NCI-H146 treated with DMSO at 0.1 percent for 48 hours (cell line): ENCODE measurements at regions not wholly inside any gene's neighbourhood (a gene's known extent, or its start where the extent isn't known, plus 50 kb on each side); places are given as distances from the start of the nearest gene placed in this dataset.
"Not testable (repeated sequence)": the region's sequence is repeated elsewhere in the genome, so short reads cannot be mapped to it uniquely, and the experiment has no call there.

Source experiments
- DNase-seq: peaks from one replicate; lab custom pipeline; 2025; ENCODE audit not compliant: unreplicated experiment; lab: John Stamatoyannopoulos, UW

- DNase-seq = no peak
Measured at GRCh38 chr6:14475306-14475705, 357.7 kb downstream of the CD83 start.

- no peak for DNase-seq
Measured at GRCh38 chr6:14476793-14477531, 359.4 kb downstream of the CD83 start.

- no peak for DNase-seq
Measured at GRCh38 chr6:14477559-14477958, 360.0 kb downstream of the CD83 start.

GRCh38 chr6:14478381-14479225 lies 361.0 kb downstream of the CD83 start:
- no peak for DNase-seq

- DNase-seq = not testable (repeated sequence)
Measured at GRCh38 chr6:14481946-14482345, 364.4 kb downstream of the CD83 start.

- no peak for DNase-seq
Measured at GRCh38 chr6:14487625-14488024, 370.1 kb downstream of the CD83 start.

- DNase-seq = no peak
Measured at GRCh38 chr6:14488180-14488579, 370.6 kb downstream of the CD83 start.

GRCh38 chr6:14489445-14489844 lies 371.9 kb downstream of the CD83 start:
- no peak for DNase-seq

GRCh38 chr6:14498748-14499147 lies 381.2 kb downstream of the CD83 start:
- DNase-seq = no peak

- DNase-seq = no peak
Measured at GRCh38 chr6:14499309-14499708, 381.7 kb downstream of the CD83 start.

GRCh38 chr6:14499841-14500240 lies 382.3 kb downstream of the CD83 start:
- DNase-seq = no peak

- no peak for DNase-seq
Measured at GRCh38 chr6:14500809-14501208, 383.2 kb downstream of the CD83 start.

GRCh38 chr6:14501240-14501639 lies 383.7 kb downstream of the CD83 start:
- DNase-seq = no peak

GRCh38 chr6:14501914-14502313 lies 384.3 kb downstream of the CD83 start:
- DNase-seq = no peak

- no peak for DNase-seq
Measured at GRCh38 chr6:14502551-14502950, 385.0 kb downstream of the CD83 start.

GRCh38 chr6:14505401-14505800 lies 387.8 kb downstream of the CD83 start:
- DNase-seq = no peak

GRCh38 chr6:14506656-14507246 lies 389.2 kb downstream of the CD83 start:
- DNase-seq = no peak

- no peak for DNase-seq
Measured at GRCh38 chr6:14509120-14509519, 391.5 kb downstream of the CD83 start.

- no peak for DNase-seq
Measured at GRCh38 chr6:14510038-14510437, 392.5 kb downstream of the CD83 start.

- DNase-seq = no peak
Measured at GRCh38 chr6:14511061-14511586, 393.6 kb downstream of the CD83 start.

- DNase-seq = no peak
Measured at GRCh38 chr6:14512246-14512645, 394.7 kb downstream of the CD83 start.
